ENCODE measurements at regions not wholly inside any gene's neighbourhood (a gene's known extent, or its start where the extent isn't known, plus 50 kb on each side); places are given as distances from the start of the nearest gene placed in this dataset.

DNA sequence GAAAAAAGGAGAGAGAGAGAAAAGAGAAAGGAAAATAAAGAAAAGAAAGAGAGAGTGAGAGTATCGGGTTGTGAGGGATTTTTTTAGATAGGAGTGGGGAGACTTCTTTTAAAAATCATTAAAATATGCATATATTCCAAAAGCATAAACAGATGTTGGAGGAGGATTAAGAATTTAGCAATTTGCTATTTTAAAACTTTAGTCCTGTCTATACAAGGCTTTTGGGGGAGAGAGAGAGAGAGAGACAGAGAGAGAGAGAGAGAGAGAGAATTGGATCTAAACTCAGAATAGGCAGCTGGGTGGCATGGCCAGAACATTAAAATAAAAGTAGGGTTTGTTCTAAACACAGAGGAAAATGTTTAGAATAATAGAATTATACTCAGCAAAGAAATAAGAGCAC, 72.1 kb downstream of the SOD2 start:
- Histone ChIP-seq H3K27ac (ENCODE audit: low read depth, low read length) (no peak overlapping the region), H3K9me3 (ENCODE audit: control insufficient read depth, insufficient read depth, low read length) (peaks cover 5% of the 10 kb centered on the region; the same call in 1 of the 2 replicates), H3K4me3 (ENCODE audit: low read depth, low read length) (no peak overlapping the region), H3K27me3 (ENCODE audit: control insufficient read depth, insufficient read depth, low read length) (peaks cover 3% of the 10 kb centered on the region)
- no peak for DNase-seq (ENCODE audit: low read depth, low spot score)
- TF ChIP-seq, protein P1, sequence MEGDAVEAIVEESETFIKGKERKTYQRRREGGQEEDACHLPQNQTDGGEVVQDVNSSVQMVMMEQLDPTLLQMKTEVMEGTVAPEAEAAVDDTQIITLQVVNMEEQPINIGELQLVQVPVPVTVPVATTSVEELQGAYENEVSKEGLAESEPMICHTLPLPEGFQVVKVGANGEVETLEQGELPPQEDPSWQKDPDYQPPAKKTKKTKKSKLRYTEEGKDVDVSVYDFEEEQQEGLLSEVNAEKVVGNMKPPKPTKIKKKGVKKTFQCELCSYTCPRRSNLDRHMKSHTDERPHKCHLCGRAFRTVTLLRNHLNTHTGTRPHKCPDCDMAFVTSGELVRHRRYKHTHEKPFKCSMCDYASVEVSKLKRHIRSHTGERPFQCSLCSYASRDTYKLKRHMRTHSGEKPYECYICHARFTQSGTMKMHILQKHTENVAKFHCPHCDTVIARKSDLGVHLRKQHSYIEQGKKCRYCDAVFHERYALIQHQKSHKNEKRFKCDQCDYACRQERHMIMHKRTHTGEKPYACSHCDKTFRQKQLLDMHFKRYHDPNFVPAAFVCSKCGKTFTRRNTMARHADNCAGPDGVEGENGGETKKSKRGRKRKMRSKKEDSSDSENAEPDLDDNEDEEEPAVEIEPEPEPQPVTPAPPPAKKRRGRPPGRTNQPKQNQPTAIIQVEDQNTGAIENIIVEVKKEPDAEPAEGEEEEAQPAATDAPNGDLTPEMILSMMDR (IDR thresholded peaks at IDR 0.05; ENCODE audit: low read depth, low read length), result no peak
- ChIA-PET POLR2A (no interaction called here), CTCF (interaction anchor here (2.4 to 2.5 kb wide), 2 partner anchors 13 to 34 kb away, joined by 8 to 11 read pairs; no protein-coding TSS in a partner anchor)

DNA sequence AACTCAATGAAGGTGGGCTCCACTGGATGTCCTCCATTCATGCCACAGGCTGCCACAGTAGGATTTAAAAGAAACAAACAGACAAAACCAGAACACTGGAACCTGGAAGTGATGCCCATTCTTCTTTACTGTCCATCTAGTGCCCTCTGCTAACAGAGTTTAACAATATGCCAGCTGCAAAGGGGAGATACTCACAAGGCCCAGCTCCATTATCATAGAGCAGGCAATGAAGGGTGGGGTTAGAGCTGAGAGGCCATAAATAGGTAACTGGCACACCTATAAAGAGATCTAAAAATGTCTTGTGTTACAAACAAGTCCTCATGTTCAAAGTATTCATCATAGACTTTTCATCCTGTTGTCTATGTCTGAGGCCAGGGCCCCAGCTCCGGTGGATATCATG, 75.6 kb downstream of the SOD2 start:
- CTCF ChIA-PET, result no interaction called here
- no peak for DNase-seq (ENCODE audit: low read depth, low spot score)
- POLR2A ChIA-PET, result no interaction called here
- Histone ChIP-seq H3K4me3 (ENCODE audit: low read depth, low read length) (no peak overlapping the region), H3K27ac (ENCODE audit: low read depth, low read length) (no peak overlapping the region), H3K27me3 (ENCODE audit: control insufficient read depth, insufficient read depth, low read length) (peaks cover 3% of the 10 kb centered on the region), H3K9me3 (ENCODE audit: control insufficient read depth, insufficient read depth, low read length) (peaks cover 5% of the 10 kb centered on the region; the same call in 1 of the 2 replicates)
- TF ChIP-seq, protein P1 (IDR thresholded peaks at IDR 0.05; ENCODE audit: low read depth, low read length), result no peak

DNA sequence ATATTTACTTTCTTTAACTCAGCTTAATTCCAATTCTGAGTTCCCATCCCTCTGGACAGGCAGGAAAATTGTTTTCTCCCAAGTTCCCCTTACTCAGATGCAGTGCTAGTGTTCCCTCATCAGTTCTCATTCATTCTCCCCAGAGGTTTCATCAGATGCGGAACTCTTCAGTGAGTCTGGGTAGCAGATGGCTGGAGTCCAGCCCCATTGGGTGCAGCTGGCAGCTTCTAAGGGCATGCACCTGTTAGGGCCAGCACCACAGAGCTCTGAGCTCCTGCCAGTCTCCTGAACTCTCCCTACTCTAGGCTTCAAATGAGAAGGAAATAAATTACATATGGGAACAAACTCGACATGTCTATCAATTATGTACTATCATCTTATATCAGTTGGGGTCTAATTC, 76.6 kb downstream of the SOD2 start:
- H3K4me3 ChIP-seq (ENCODE audit: low read depth, low read length), result no peak overlapping the region
- no peak for DNase-seq (ENCODE audit: low read depth, low spot score)
- TF ChIP-seq, protein P1 (IDR thresholded peaks at IDR 0.05; ENCODE audit: low read depth, low read length), result no peak
- POLR2A ChIA-PET, result no interaction called here
- CTCF ChIA-PET, result interaction anchor here (0.6 to 0.9 kb wide), 2 partner anchors 17 to 38 kb away, joined by 3 read pairs; no protein-coding TSS in a partner anchor
- peaks cover 3% of the 10 kb centered on the region for H3K27me3 ChIP-seq (ENCODE audit: control insufficient read depth, insufficient read depth, low read length)
- H3K9me3 ChIP-seq (ENCODE audit: control insufficient read depth, insufficient read depth, low read length), result peaks cover 5% of the 10 kb centered on the region; the same call in 1 of the 2 replicates
- no peak overlapping the region for H3K27ac ChIP-seq (ENCODE audit: low read depth, low read length)

DNA sequence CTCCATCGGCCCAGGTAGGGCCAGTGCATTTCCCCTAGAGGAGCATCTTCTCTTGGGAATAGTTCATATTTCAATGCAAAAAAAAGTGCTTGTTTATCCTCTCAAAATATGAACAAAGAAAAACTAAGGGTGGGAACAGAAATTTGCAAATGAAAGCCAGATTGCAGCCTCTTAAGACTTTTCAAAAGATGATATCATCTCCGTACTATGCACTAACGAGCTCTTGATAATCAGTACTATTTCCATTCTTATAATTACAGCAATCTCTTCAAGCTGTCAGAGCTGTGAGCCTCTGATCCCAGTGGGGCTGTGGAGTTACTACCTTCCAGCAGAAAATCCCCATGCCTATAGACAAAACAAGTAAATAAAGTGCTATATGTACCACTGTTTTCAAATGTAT, 77.1 kb downstream of the SOD2 start:
- ChIA-PET CTCF (interaction anchor here (0.6 to 0.9 kb wide), 2 partner anchors 18 to 39 kb away, joined by 3 read pairs; no protein-coding TSS in a partner anchor), POLR2A (no interaction called here)
- no peak for DNase-seq (ENCODE audit: low read depth, low spot score)
- no peak overlapping the region for H3K4me3 ChIP-seq (ENCODE audit: low read depth, low read length)
- H3K27me3 ChIP-seq (ENCODE audit: control insufficient read depth, insufficient read depth, low read length), result peaks cover 3% of the 10 kb centered on the region
- H3K9me3 ChIP-seq (ENCODE audit: control insufficient read depth, insufficient read depth, low read length), result peaks cover 5% of the 10 kb centered on the region; the same call in 1 of the 2 replicates
- TF ChIP-seq, protein P1 (IDR thresholded peaks at IDR 0.05; ENCODE audit: low read depth, low read length), result no peak
- H3K27ac ChIP-seq (ENCODE audit: low read depth, low read length), result no peak overlapping the region

DNA sequence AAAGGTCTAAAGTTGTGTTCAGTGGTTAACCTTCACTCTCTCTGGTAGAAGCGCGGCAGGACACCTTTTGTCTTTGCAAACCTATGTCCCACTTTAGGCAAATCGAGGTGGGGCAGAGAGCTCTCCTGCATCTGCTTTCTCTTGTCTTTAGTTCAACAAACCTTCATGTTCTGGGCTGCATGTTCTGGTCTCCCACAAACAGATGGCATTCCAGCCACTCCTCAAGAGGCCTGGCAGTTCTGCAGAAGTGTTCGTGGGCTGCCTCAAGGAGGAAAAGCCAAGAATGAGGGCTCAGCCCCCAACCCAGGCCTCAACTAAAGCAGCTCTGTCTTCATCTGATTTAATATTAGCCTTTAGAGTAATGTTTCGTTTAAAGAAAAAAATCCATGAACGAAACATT, 82.2 kb downstream of the SOD2 start:
- ChIA-PET CTCF (interaction anchor here (0.7 to 1.6 kb wide), 3 partner anchors 22 to 44 kb away, joined by 3 to 6 read pairs (median 4); no protein-coding TSS in a partner anchor), POLR2A (no interaction called here)
- DNase-seq (ENCODE audit: low read depth, low spot score), result no peak
- no peak overlapping the region for H3K27ac ChIP-seq (ENCODE audit: low read depth, low read length)
- no peaks in the 10 kb centered on the region for H3K27me3 ChIP-seq (ENCODE audit: control insufficient read depth, insufficient read depth, low read length)
- TF ChIP-seq, protein P1 (IDR thresholded peaks at IDR 0.05; ENCODE audit: low read depth, low read length), result no peak
- no peak overlapping the region for H3K4me3 ChIP-seq (ENCODE audit: low read depth, low read length)
- no peaks in the 10 kb centered on the region for H3K9me3 ChIP-seq (ENCODE audit: control insufficient read depth, insufficient read depth, low read length)
